SH-SY5Y (cell line): ENCODE measurements at regions not wholly inside any gene's neighbourhood (a gene's known extent, or its start where the extent isn't known, plus 50 kb on each side); places are given as distances from the start of the nearest gene placed in this dataset.

Experiments
- GATA2 ChIP-seq: IDR thresholded peaks from 2 replicates; pipeline ENCODE4 v1.6.1; 2011; ENCODE audit warnings: mild to moderate bottlenecking, low read depth, low read length
- GATA3 ChIP-seq: IDR thresholded peaks from 2 replicates; pipeline ENCODE4 v1.6.1; 2011; ENCODE audit warnings: low read depth, mild to moderate bottlenecking, low read length, moderate library complexity

GRCh38 chr18:38497266-38497665 lies 931.7 kb upstream of the CELF4 start:
- no peak for TF ChIP-seq GATA2
- no peak for TF ChIP-seq GATA3
